ENCODE measurements at regions not wholly inside any gene's neighbourhood (a gene's known extent, or its start where the extent isn't known, plus 50 kb on each side); places are given as distances from the start of the nearest gene placed in this dataset.
"Not testable (repeated sequence)": the region's sequence is repeated elsewhere in the genome, so short reads cannot be mapped to it uniquely, and the experiment has no call there.

GRCh38 chr9:138200481-138201142 lies 323.0 kb downstream of the CACNA1B start:
- H3K4me1 ChIP-seq (ENCODE audit: control insufficient read depth, low read length); H3K27me3 ChIP-seq (ENCODE audit: control insufficient read depth, low read length); H3K4me2 ChIP-seq (ENCODE audit: low read length); H4K20me1 ChIP-seq (ENCODE audit: control insufficient read depth, insufficient read depth, low read depth, low read length); H3K36me3 ChIP-seq (ENCODE audit: control insufficient read depth, low read length); H3K9me2 ChIP-seq (replicated peaks; ENCODE audit: control insufficient read depth, low read length); H3K4me3 ChIP-seq (ENCODE audit: low read length); H3K9me3 ChIP-seq (ENCODE audit: control insufficient read depth, insufficient read depth, low read length); H3K27ac ChIP-seq (ENCODE audit: low read depth, low read length); H3K79me2 ChIP-seq (ENCODE audit: control insufficient read depth, low read length); H3F3A ChIP-seq (ENCODE audit: control insufficient read depth, insufficient read depth): not testable (repeated sequence)

DNA sequence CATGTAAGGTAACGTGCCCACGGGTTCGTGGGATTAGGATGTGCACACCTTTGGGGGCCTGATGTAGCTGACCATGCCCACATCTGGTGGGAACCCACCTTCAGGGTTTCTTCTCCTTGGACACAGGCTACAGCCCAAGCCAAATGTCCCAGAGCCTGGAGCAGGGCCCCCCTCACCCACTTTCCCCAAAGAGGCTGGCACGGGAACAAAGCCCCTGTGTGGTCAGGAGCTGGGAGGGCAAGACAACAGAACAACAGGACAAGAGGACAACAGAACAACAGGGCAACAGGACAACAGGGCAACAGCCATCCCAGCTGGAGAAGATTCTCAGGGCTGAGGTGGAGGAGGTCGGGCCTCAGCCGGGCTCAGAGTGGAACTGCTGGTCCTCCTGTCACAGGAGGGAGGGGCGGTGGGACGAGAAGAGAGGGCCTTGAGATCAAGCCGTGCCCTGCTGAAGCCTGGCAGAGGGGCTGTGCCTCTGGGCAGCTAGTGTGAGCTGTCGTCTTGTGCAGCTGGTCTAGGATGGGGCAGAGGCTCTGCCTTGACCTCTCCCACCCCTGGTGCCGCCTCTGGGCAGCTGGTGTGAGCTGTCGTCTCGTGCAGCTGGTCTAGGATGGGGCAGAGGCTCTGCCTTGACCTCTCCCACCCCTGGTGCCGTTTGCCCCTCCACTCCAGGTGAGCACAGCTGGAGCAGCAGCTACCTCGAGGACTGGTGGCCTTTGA lies 323.7 kb downstream of the CACNA1B start:
- H3K9me3 ChIP-seq (ENCODE audit: control insufficient read depth, insufficient read depth, low read length); H3K4me3 ChIP-seq (ENCODE audit: low read length); H3K27me3 ChIP-seq (ENCODE audit: control insufficient read depth, low read length); H3K79me2 ChIP-seq (ENCODE audit: control insufficient read depth, low read length); H3F3A ChIP-seq (ENCODE audit: control insufficient read depth, insufficient read depth); H3K4me2 ChIP-seq (ENCODE audit: low read length); H3K4me1 ChIP-seq (ENCODE audit: control insufficient read depth, low read length); H3K27ac ChIP-seq (ENCODE audit: low read depth, low read length); H3K9me2 ChIP-seq (replicated peaks; ENCODE audit: control insufficient read depth, low read length); H4K20me1 ChIP-seq (ENCODE audit: control insufficient read depth, insufficient read depth, low read depth, low read length); H3K36me3 ChIP-seq (ENCODE audit: control insufficient read depth, low read length): not testable (repeated sequence)

- not testable (repeated sequence) for H3F3A ChIP-seq (ENCODE audit: control insufficient read depth, insufficient read depth); H3K27me3 ChIP-seq (ENCODE audit: control insufficient read depth, low read length); H3K36me3 ChIP-seq (ENCODE audit: control insufficient read depth, low read length); H3K4me1 ChIP-seq (ENCODE audit: control insufficient read depth, low read length); H3K27ac ChIP-seq (ENCODE audit: low read depth, low read length); H3K4me2 ChIP-seq (ENCODE audit: low read length); H3K79me2 ChIP-seq (ENCODE audit: control insufficient read depth, low read length); H3K9me3 ChIP-seq (ENCODE audit: control insufficient read depth, insufficient read depth, low read length); H3K4me3 ChIP-seq (ENCODE audit: low read length); H4K20me1 ChIP-seq (ENCODE audit: control insufficient read depth, insufficient read depth, low read depth, low read length); H3K9me2 ChIP-seq (replicated peaks; ENCODE audit: control insufficient read depth, low read length)
Measured at GRCh38 chr9:138202043-138202442, 324.5 kb downstream of the CACNA1B start.

- H3K36me3 ChIP-seq (ENCODE audit: control insufficient read depth, low read length); H3K4me1 ChIP-seq (ENCODE audit: control insufficient read depth, low read length); H3F3A ChIP-seq (ENCODE audit: control insufficient read depth, insufficient read depth); H3K4me2 ChIP-seq (ENCODE audit: low read length); H3K9me2 ChIP-seq (replicated peaks; ENCODE audit: control insufficient read depth, low read length); H3K9me3 ChIP-seq (ENCODE audit: control insufficient read depth, insufficient read depth, low read length); H3K79me2 ChIP-seq (ENCODE audit: control insufficient read depth, low read length); H4K20me1 ChIP-seq (ENCODE audit: control insufficient read depth, insufficient read depth, low read depth, low read length); H3K27me3 ChIP-seq (ENCODE audit: control insufficient read depth, low read length); H3K4me3 ChIP-seq (ENCODE audit: low read length); H3K27ac ChIP-seq (ENCODE audit: low read depth, low read length): not testable (repeated sequence)
Measured at GRCh38 chr9:138203304-138203703, 325.7 kb downstream of the CACNA1B start.

GRCh38 chr9:138203872-138204271 lies 326.3 kb downstream of the CACNA1B start:
- H3K36me3 ChIP-seq (ENCODE audit: control insufficient read depth, low read length); H3K79me2 ChIP-seq (ENCODE audit: control insufficient read depth, low read length); H3K9me3 ChIP-seq (ENCODE audit: control insufficient read depth, insufficient read depth, low read length); H3K4me3 ChIP-seq (ENCODE audit: low read length); H3K4me1 ChIP-seq (ENCODE audit: control insufficient read depth, low read length); H4K20me1 ChIP-seq (ENCODE audit: control insufficient read depth, insufficient read depth, low read depth, low read length); H3K27me3 ChIP-seq (ENCODE audit: control insufficient read depth, low read length); H3K4me2 ChIP-seq (ENCODE audit: low read length); H3K9me2 ChIP-seq (replicated peaks; ENCODE audit: control insufficient read depth, low read length); H3F3A ChIP-seq (ENCODE audit: control insufficient read depth, insufficient read depth); H3K27ac ChIP-seq (ENCODE audit: low read depth, low read length): not testable (repeated sequence)

- not testable (repeated sequence) for H3K79me2 ChIP-seq (ENCODE audit: control insufficient read depth, low read length); H3K4me2 ChIP-seq (ENCODE audit: low read length); H3K27me3 ChIP-seq (ENCODE audit: control insufficient read depth, low read length); H3F3A ChIP-seq (ENCODE audit: control insufficient read depth, insufficient read depth); H3K36me3 ChIP-seq (ENCODE audit: control insufficient read depth, low read length); H4K20me1 ChIP-seq (ENCODE audit: control insufficient read depth, insufficient read depth, low read depth, low read length); H3K4me3 ChIP-seq (ENCODE audit: low read length); H3K27ac ChIP-seq (ENCODE audit: low read depth, low read length); H3K4me1 ChIP-seq (ENCODE audit: control insufficient read depth, low read length); H3K9me3 ChIP-seq (ENCODE audit: control insufficient read depth, insufficient read depth, low read length); H3K9me2 ChIP-seq (replicated peaks; ENCODE audit: control insufficient read depth, low read length)
Measured at GRCh38 chr9:138206108-138206507, 328.5 kb downstream of the CACNA1B start.

GRCh38 chr9:138207300-138208179 lies 330.0 kb downstream of the CACNA1B start:
- not testable (repeated sequence) for H3K27ac ChIP-seq (ENCODE audit: low read depth, low read length); H3K79me2 ChIP-seq (ENCODE audit: control insufficient read depth, low read length); H4K20me1 ChIP-seq (ENCODE audit: control insufficient read depth, insufficient read depth, low read depth, low read length); H3K9me2 ChIP-seq (replicated peaks; ENCODE audit: control insufficient read depth, low read length); H3K36me3 ChIP-seq (ENCODE audit: control insufficient read depth, low read length); H3K4me3 ChIP-seq (ENCODE audit: low read length); H3K4me2 ChIP-seq (ENCODE audit: low read length); H3K27me3 ChIP-seq (ENCODE audit: control insufficient read depth, low read length); H3F3A ChIP-seq (ENCODE audit: control insufficient read depth, insufficient read depth); H3K9me3 ChIP-seq (ENCODE audit: control insufficient read depth, insufficient read depth, low read length); H3K4me1 ChIP-seq (ENCODE audit: control insufficient read depth, low read length)
